ENCODE measurements at regions not wholly inside any gene's neighbourhood (a gene's known extent, or its start where the extent isn't known, plus 50 kb on each side); places are given as distances from the start of the nearest gene placed in this dataset.
A peak's percentile ranks its signal among the peaks of the same experiment; 100 is the strongest.
"Not testable (repeated sequence)": the region's sequence is repeated elsewhere in the genome, so short reads cannot be mapped to it uniquely, and the experiment has no call there.

GRCh38 chr15:69685512-69686452, 233.2 kb downstream of the RPLP1 start:
- DNase-seq, result peak; percentile 87

GRCh38 chr15:69686626-69687025, 234.0 kb downstream of the RPLP1 start:
- no peak for DNase-seq

- no peak for DNase-seq
These were observed 236.5 kb downstream of the RPLP1 start for GRCh38 chr15:69689133-69689532.

- DNase-seq, result no peak
These were observed 238.8 kb downstream of the RPLP1 start for GRCh38 chr15:69691307-69692015.

- DNase-seq, result no peak
These were observed 239.7 kb downstream of the RPLP1 start for GRCh38 chr15:69692342-69692741.

DNA sequence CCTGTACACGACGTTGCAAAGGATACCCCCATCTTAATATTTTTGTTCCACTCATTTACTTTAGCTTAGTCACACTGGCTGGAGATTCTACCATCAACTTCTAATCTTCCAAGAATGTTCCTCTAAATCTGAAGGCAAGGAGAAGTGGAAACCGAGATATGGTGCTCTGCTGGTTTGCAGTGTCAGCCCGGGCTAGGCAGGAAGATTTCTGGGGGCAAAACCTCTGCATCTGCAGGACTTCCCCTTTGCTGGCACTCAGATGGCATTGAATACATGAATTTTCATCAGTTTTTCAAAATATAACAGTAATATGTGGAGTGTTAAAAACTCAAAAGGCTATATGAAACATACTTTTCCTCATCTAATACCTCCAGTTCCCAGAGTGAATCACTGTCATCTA, 240.4 kb downstream of the RPLP1 start:
- no peak for DNase-seq

DNA sequence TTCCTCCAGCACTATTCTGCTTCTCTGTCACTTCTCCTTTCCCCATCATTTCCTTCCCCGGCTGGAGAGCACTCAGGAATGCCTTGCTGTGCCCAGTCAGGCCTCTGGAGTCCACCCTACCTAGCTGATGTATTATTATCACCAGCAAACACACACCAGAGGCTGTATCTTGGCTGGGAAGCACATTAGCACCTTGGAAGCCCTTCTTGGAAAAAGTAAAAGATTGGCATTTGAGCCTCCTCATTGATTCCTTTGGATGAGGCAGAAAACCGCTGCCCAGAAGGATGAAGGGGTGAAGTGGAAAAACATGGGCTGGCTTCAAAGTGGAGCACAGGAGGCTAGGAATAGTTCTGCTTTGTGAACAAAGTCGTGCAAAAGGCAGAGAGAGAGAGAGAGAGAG, 244.3 kb downstream of the RPLP1 start:
- no peak for DNase-seq

- no peak for DNase-seq
These were observed 245.3 kb downstream of the RPLP1 start for GRCh38 chr15:69697916-69698315.

DNA sequence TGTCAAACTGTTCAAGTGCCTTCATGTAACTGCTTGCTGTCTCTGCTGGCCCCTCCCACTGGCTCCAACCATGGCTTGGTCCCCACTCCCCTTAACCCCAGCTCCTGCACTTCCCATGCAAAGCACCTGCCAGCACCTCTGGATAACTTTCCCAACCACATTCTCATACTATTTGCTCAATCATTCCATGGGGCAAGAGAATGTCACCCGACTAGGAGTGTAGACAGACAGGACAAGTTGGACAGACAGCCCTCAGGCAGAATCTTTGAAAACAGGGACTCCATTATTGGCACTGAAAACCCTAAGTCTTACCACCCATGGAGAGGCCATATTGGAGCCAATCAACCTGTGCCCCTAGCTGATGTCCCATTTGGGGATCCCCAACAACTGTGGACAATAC, 246.5 kb downstream of the RPLP1 start:
- DNase-seq, result no peak

DNA sequence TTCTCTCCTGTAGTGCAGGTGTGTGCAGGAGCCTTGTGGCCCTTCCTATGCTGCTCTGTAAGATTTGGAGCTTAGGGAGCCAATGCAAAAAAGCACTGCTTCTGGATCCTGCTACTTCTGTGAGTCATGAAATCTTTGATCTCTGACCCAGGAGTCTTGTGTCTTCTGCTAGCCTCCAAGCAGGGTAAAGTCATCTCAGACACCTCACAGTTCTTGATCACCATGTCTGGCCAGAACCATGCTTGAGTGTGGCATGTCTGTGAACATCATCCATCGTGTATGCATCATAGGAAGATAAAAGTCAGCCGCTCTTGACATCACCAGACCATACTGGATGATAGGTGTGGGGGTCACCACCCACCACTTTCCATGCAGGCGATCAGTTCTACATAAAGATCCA, 247.8 kb downstream of the RPLP1 start:
- DNase-seq, result no peak

DNA sequence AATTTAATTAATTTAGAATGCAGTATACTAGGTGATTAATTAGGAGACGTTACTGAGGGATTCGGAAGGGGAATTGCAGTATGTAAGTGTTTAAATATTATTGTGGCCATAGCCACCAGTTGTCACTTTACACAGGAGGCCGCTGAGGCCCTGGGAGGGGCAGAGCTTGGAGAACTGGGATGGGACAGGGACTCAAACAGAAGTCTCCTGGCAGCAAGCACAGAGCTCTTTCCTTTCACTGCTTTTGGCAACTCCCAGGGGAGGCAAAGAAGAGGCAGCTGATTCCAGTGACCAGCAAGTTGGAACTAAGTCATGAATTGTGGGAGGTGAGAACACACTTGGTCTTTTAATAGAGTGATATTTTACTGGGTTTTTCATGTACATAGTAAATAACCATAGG, 248.6 kb downstream of the RPLP1 start:
- DNase-seq, result no peak

GRCh38 chr15:69703532-69704187, 251.0 kb downstream of the RPLP1 start:
- no peak for DNase-seq

DNA sequence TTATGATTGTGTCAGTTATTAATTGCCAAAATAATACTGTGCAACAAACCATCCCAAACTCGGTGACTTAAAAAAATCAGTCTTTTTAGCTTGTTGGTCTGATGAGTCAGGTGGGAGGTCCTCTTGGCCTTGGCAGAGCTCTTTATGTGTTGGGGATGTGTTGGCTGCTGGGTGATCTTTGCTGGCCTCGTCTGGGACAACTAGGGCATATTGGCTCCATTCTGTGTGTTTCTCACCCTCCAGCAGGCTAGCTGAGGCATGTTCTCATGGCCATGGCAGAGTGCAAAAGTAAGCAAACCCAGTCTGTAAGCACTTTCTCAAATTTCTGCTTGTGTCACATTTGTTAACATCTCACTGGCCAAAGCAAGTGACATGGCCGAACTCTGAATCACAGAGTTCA, 251.6 kb downstream of the RPLP1 start:
- DNase-seq, result no peak

- DNase-seq, result no peak
These were observed 252.1 kb downstream of the RPLP1 start for GRCh38 chr15:69704700-69705099.

- no peak for DNase-seq
These were observed 253.9 kb downstream of the RPLP1 start for GRCh38 chr15:69706353-69707097.

DNA sequence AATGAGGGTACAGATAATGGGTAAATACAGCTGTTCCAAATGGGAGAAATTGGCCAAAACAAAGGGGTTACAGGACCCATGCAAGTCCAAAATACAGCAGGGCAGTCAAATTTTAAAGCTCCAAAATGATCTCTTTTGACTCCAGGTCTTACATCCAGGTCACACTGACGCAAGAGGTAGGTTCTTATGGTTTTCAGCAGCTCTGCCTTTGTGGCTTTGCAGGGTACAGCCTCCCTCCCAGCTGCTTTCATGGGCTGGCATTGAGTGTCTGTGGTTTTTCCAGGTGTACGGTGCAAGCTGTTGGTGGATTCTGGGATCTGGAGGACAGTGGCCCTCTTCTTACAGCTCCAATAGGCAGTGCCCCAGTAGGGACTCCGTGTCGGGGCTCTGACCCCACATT, 254.6 kb downstream of the RPLP1 start:
- DNase-seq, result not testable (repeated sequence)

DNA sequence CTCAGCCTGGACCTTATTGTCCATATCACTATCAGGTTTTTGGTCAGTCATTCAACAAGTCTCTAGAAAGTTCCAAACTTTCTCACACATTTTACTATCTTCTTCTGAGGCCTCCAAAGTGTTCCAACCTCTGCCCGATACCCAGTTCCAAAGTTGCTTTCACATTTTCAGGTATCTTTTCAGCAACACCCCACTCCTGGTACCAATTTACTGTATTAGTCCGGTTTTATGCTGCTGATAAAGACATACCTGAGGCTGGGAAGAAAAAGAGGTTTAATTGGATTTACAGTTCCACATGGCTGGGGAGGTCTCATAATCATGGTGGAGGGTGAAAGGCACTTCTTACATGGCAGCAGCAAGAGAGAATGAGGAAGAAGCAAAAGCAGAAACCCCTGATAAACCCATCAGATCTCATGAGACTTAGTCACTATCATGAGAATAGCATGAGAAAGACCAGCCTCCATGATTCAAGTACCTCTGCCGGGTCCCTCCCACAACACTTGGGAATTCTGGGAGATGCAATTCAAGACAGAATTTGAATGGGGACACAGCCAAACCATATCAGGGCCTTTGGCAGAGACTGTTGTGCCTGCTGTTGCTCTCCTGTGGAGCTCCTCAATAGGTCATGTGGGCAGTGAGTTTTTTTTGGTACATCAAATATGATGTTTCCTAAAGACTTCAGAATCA, 256.0 kb downstream of the RPLP1 start:
- not testable (repeated sequence) for DNase-seq

DNA sequence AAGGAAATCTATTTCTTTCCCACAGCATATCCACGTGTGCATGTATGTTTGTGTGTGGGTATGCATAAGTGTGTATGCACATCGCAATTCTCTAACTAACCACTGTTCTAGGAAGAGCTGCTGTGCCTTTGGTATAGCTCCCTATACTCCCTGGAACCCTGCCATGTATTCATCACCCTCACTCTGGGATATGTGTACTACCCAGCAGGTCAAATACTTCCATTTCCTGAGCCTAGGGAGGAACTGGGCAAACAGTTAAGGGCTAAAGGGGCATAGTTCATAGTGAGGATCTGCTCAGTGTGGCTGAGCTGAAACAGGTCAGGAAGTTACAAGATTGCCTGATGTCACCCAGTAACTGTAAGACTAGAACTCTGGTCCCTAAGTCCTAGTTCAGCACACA, 260.4 kb downstream of the RPLP1 start:
- no peak for DNase-seq

DNA sequence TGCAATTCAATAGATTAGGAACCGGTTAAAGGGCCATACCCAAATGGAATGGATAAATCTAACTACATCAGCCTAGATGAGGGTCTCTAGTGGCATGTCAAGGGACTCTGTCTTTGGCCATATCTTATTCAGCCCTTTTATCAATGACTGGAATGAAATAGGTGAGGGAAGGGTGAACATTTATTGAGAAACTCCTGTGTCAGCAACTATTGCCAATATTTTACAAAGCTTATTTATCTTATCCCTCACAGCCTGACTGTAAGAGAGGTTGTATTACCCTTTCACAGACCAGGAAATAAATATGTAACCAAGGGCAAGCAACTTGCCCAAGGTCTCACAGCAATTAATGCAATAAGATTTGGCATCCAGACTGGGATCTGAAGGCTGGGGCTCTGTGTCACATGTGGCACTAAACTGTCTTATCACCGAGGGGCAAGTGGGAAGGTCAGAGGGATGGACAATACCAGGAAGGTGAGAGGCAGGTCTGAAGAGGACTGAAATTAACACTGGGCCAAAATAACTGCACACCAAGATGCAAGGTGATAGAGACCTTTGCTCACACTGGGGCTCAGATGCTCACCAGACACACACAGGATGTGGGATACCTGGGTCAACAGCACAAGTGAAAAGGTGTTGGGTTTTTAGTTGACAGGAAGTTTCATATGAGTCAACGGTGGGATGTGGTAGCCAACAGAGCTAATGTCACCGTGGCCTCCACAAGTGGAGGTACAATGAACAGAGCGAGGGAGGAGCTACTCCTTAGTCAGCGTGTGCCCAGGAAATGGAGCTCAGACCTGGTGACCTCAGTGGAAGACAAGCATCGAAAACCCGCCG, 261.3 kb downstream of the RPLP1 start:
- no peak for DNase-seq

GRCh38 chr15:69715210-69715609, 262.6 kb downstream of the RPLP1 start:
- no peak for DNase-seq

DNA sequence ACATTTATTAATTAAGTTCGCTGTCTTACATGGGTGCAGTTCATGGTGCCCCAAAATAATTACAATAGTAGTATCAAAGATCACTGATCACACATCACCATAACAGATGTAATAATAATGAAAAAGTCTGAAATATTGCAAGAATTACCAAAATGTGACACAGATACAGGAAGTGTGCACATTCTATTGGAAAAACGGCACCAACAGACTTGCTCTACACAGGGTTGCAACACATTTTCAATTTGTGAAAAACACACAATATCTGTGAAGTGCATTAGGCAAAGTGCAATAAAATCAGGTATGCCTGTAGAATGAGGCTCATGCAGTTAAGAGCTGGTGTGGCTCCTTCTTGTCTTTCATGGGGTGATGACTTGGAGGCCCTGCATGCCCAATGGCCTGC, 265.8 kb downstream of the RPLP1 start:
- no peak for DNase-seq

Measured in DMS153 (cell line).